Astrocyte of the cerebellum (primary cell): ENCODE measurements at regions not wholly inside any gene's neighbourhood (a gene's known extent, or its start where the extent isn't known, plus 50 kb on each side); places are given as distances from the start of the nearest gene placed in this dataset.
"Not testable (repeated sequence)": the region's sequence is repeated elsewhere in the genome, so short reads cannot be mapped to it uniquely, and the experiment has no call there.

Experiments used
- DNase-seq: peaks from one replicate; pipeline ENCODE4 v3.0.0-alpha.2; 2011; ENCODE audit warnings: low read depth
- H3K4me3 ChIP-seq: 2 replicates; pipeline ENCODE4 v1.5.1; 2011; ENCODE audit warnings: mild to moderate bottlenecking, low read depth, low read length, moderate library complexity
- in situ Hi-C: cut with HindIII; loops from 2 replicates; pipeline ENCODE4 v1.10.0; 2017; ENCODE audit warnings: low sequenced_read_pairs
- TF ChIP-seq, protein P1 (sequence below): IDR thresholded peaks from 2 replicates; pipeline ENCODE4 v1.5.1; 2012; ENCODE audit warnings: low read length, low read depth, moderate library complexity, mild to moderate bottlenecking; ENCODE audit errors: missing control alignments

DNA sequence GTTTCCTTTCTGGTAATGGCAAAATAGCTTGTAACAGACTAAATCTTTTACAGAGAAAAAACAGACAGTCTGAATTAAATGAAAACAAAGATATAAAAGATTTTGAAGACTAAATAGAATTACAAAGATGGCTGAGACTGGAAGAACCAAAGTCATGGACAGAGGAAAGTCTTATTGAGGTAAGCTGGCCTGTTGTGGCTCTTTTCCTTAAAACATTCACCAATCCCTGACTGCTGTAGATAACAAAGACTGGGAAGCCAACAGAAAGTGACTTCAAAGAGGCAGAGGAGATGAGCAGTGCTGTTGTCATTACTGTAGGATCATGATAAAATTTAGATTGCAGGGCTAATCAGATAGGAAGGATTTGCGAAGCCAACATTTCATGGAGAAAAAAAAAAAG lies 517.0 kb downstream of the KIF2B start:
- TF ChIP-seq, protein P1, sequence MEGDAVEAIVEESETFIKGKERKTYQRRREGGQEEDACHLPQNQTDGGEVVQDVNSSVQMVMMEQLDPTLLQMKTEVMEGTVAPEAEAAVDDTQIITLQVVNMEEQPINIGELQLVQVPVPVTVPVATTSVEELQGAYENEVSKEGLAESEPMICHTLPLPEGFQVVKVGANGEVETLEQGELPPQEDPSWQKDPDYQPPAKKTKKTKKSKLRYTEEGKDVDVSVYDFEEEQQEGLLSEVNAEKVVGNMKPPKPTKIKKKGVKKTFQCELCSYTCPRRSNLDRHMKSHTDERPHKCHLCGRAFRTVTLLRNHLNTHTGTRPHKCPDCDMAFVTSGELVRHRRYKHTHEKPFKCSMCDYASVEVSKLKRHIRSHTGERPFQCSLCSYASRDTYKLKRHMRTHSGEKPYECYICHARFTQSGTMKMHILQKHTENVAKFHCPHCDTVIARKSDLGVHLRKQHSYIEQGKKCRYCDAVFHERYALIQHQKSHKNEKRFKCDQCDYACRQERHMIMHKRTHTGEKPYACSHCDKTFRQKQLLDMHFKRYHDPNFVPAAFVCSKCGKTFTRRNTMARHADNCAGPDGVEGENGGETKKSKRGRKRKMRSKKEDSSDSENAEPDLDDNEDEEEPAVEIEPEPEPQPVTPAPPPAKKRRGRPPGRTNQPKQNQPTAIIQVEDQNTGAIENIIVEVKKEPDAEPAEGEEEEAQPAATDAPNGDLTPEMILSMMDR = no peak
- DNase-seq = no peak
- in situ Hi-C loops = no loop called here
- no peak overlapping the region for H3K4me3 ChIP-seq

DNA sequence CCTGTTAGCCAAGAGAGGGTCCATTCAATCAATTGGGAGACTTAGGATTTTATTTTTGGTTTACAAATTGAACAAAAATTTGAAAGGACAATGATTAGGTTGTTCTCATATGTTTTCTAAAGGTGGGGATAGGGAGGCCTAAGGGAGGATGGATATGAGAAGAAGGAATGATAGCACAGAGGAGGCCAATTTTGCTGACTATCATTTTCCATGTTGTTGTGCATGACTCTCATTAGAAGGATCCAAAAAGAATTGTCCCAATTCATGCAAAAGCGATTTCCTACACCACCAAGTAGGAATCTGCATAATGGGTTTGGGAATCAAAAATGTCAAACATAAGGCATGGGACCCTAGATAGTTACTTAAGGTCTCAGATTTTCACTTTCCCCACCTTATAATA lies 524.8 kb downstream of the KIF2B start:
- in situ Hi-C loops = no loop called here
- TF ChIP-seq, protein P1 = no peak
- no peak for DNase-seq
- no peak overlapping the region for H3K4me3 ChIP-seq

DNA sequence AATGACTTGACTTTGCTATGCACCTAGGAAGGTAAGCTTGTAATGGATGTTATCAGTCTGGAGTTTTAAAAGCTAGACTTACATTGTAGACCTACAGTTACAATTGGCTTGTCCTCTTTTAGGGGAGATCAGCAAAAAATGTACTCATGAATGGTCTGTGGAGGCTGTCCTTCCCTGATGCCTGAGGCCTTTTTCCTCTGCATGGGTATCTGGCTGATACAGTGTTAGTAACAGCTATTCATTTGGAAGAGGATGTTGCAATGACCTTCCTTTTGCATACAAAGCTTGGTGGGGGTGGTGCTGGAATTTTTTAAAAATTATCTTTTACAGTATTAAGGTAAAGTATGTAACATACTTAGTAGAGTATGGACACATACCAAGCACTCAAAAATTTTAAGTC lies 525.5 kb downstream of the KIF2B start:
- in situ Hi-C loops = no loop called here
- DNase-seq = no peak
- no peak overlapping the region for H3K4me3 ChIP-seq
- TF ChIP-seq, protein P1 = no peak

DNA sequence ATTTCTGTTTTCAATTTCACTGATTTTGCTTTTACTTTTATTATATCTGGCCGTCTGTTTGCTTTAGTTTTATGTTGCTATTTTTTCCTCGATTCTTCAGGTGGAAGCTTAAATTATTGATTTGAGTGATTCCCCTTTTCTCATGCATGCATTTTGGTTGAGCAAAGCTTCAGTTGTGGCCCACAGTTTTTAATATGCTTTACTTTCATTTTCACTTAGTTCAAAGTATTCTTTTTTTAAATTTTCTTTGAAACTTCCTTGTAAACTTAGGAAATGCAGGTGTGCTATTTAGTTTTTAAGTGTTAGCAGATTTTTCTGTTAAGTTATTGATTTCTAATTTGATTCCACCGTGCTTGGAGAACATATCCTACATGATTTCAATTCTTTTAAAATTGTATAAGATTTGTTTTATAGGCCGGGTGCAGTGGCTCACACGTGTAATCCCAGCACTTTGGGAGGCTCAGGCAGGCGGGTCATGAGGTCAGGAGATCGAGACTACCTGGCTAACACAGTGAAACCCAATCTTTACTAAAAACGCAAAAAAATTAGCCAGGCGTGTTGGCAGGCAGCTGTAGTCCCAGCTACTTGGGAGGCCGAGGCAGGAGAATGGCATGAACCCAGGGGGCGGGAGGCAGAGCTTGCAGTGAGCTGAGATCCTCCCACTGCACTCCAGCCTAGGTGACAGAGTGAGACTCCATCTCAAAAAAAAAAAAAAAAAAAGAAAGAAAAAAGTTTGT lies 531.2 kb downstream of the KIF2B start:
- TF ChIP-seq, protein P1 = no peak
- no peak overlapping the region for H3K4me3 ChIP-seq
- DNase-seq = no peak
- in situ Hi-C loops = no loop called here

DNA sequence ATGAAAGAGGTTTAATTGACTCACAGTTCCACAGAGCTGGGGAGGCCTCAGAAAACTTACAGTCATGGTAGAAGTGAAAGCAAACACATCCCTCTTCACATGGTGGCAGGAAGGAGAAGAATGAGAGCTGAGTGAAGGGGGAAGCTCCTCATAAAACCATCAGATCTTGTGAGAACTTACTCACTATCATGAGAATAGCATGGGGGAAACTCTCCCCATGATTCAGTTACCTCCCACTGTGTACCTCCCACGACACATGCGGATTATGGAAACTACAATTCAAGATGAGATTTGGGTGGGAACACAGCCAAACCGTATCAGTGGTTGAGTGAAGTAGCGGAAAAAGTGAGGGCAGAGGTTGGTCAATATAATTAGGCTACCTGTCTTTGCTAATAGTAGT lies 538.3 kb downstream of the KIF2B start:
- DNase-seq, in situ Hi-C loops, H3K4me3 ChIP-seq: not testable (repeated sequence)

DNA sequence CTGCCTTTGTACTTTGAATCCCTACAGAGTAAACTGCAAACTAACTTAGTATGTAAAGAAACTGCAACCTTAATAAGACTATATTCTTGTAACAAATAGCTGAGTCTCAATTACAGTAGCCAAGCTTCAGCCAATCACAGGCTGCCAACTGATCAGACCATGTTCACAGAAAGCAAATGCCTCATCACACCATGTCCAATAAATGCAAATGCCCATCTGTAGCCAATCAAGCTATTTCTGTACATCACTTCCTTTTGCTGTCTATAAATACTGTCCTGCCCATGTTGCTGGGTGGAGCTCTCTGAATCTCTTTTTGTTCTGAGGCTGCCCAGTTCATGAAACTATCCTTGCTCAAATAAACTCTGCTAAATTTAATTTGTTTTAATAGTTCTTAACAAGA lies 531.7 kb upstream of the TOM1L1 start:
- in situ Hi-C loops = no loop called here
- TF ChIP-seq, protein P1 = no peak
- no peak for DNase-seq
- H3K4me3 ChIP-seq = no peak overlapping the region

DNA sequence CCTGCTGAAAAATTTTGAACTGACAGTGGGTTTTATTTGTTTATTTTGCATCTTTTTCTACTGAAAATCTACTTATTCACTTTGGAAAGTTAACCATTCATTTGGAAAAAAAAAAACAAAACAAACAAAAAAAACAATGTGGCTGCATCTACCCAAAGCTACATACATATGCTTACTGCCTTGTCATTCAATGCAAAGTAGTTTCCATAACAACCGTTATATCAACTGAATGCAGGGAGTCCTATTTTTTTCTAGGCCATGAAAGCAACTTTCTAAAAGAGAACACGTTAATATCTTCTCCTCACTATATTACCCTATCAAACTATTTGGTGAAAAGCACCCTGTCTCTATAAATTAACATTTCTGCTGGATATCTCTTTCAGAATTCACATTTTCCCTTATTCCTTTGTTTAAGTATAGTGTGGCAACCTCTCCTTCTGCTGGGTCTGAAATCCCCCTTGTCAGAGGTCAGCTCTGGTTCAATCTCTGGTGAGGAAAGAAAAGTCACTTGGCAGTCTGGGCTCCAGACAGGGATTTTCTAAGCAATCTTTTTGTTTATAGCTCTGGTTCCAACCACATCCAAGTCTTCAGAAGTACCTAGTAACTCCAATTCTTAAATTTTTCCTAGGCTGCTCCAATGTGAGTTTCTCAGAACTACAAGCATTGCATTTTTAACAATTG lies 528.4 kb upstream of the TOM1L1 start:
- in situ Hi-C loops = no loop called here
- no peak for DNase-seq
- H3K4me3 ChIP-seq = no peak overlapping the region
- TF ChIP-seq, protein P1 = no peak
